Calu3 (cell line): ENCODE measurements at regions not wholly inside any gene's neighbourhood (a gene's known extent, or its start where the extent isn't known, plus 50 kb on each side); places are given as distances from the start of the nearest gene placed in this dataset.

Source experiments
- BruUV-seq: library from RNA; stranded (reverse); fragments of 400-500 nt; replicated peaks from 2 replicates; lab custom pipeline; 2021; lab: Mats Ljungman, UMichigan
- CTCF ChIA-PET: fragments of 300-600 bp; sonication (Branson Sonifier 250); formaldehyde crosslinking; loops from one replicate; lab custom pipeline; 2022; ENCODE audit warnings: antibody characterized with exemption; lab: Charles Lee
- DNase-seq: peaks from one replicate; pipeline ENCODE4 v3.0.0; 2022
- H3K27ac Mint-ChIP-seq: one replicate; pipeline ENCODE4 v1.8.0; 2022; ENCODE audit warnings: mixed read lengths; ENCODE audit not compliant: unreplicated experiment
- H3K27me3 Mint-ChIP-seq: one replicate; pipeline ENCODE4 v1.8.0; 2022; ENCODE audit warnings: mixed read lengths; ENCODE audit not compliant: unreplicated experiment
- H3K36me3 Mint-ChIP-seq: one replicate; pipeline ENCODE4 v1.8.0; 2022; ENCODE audit warnings: mild to moderate bottlenecking, moderate library complexity, mixed read lengths; ENCODE audit not compliant: insufficient read depth, unreplicated experiment
- H3K4me1 Mint-ChIP-seq: one replicate; pipeline ENCODE4 v1.8.0; 2022; ENCODE audit warnings: mild to moderate bottlenecking, low read depth, mixed read lengths; ENCODE audit not compliant: unreplicated experiment
- H3K4me3 Mint-ChIP-seq: one replicate; pipeline ENCODE4 v1.8.0; 2022; ENCODE audit warnings: mild to moderate bottlenecking, low read depth, moderate library complexity, mixed read lengths; ENCODE audit not compliant: unreplicated experiment
- H3K9me3 Mint-ChIP-seq: one replicate; pipeline ENCODE4 v1.8.0; 2022; ENCODE audit warnings: low read depth, mixed read lengths; ENCODE audit not compliant: unreplicated experiment
- CTCF ChIP-seq: fragments of 200-600 bp; IDR thresholded peaks from one replicate; pipeline ENCODE4 v1.8.0; 2022; ENCODE audit warnings: antibody characterized with exemption; ENCODE audit not compliant: unreplicated experiment
- intact Hi-C: fragments of 100-400 bp; cut with micrococcal nuclease; formaldehyde crosslinking; loops from one replicate; pipeline ENCODE4 v1.10.0; 2022; ENCODE audit not compliant: unreplicated experiment

- H3K4me3 Mint-ChIP-seq, result no peak overlapping the region
- peak; percentile 3 for DNase-seq
- H3K9me3 Mint-ChIP-seq, result no peaks in the 10 kb centered on the region
- H3K36me3 Mint-ChIP-seq, result no peaks in the 10 kb centered on the region
- peaks cover 11% of the 10 kb centered on the region for H3K27me3 Mint-ChIP-seq
- peaks cover 26% of the 10 kb centered on the region for H3K4me1 Mint-ChIP-seq
- no peak overlapping the region for H3K27ac Mint-ChIP-seq
- no TSS peak for BruUV-seq
- intact Hi-C loops, result no loop called here
- no peak for TF ChIP-seq CTCF
- CTCF ChIA-PET, result no interaction called here
These were observed 59.2 kb downstream of the TMEM30B start for GRCh38 chr14:61221906-61222305.

- Mint-ChIP-seq H3K27ac (no peak overlapping the region), H3K4me1 (peaks cover 26% of the 10 kb centered on the region), H3K9me3 (no peaks in the 10 kb centered on the region), H3K4me3 (no peak overlapping the region), H3K36me3 (no peaks in the 10 kb centered on the region), H3K27me3 (peaks cover 11% of the 10 kb centered on the region)
- no TSS peak for BruUV-seq
- no peak for DNase-seq
- CTCF ChIA-PET, result interaction anchor here (0.6 kb wide), 1 partner anchor 212 kb away, joined by 4 read pairs; no protein-coding TSS in a partner anchor
- intact Hi-C loops, result no loop called here
- TF ChIP-seq CTCF, result no peak
These were observed 61.5 kb downstream of the TMEM30B start for GRCh38 chr14:61219673-61220072.

- DNase-seq, result no peak
- Mint-ChIP-seq H3K36me3 (no peaks in the 10 kb centered on the region), H3K4me3 (no peak overlapping the region), H3K27me3 (peaks cover 11% of the 10 kb centered on the region), H3K27ac (no peak overlapping the region), H3K9me3 (no peaks in the 10 kb centered on the region), H3K4me1 (peaks cover 26% of the 10 kb centered on the region)
- CTCF ChIA-PET, result interaction anchor here (0.6 kb wide), 1 partner anchor 213 kb away, joined by 4 read pairs; no protein-coding TSS in a partner anchor
- no TSS peak for BruUV-seq
- intact Hi-C loops, result no loop called here
- TF ChIP-seq CTCF, result no peak
These were observed 61.9 kb downstream of the TMEM30B start for GRCh38 chr14:61219256-61219655.

- no peak overlapping the region for H3K4me3 Mint-ChIP-seq
- no peak for TF ChIP-seq CTCF
- H3K36me3 Mint-ChIP-seq, result no peaks in the 10 kb centered on the region
- H3K27me3 Mint-ChIP-seq, result peaks cover 11% of the 10 kb centered on the region
- no TSS peak for BruUV-seq
- peaks cover 26% of the 10 kb centered on the region for H3K4me1 Mint-ChIP-seq
- DNase-seq, result no peak
- H3K27ac Mint-ChIP-seq, result no peak overlapping the region
- no peaks in the 10 kb centered on the region for H3K9me3 Mint-ChIP-seq
- CTCF ChIA-PET, result no interaction called here
- intact Hi-C loops, result no loop called here
These were observed 62.4 kb downstream of the TMEM30B start for GRCh38 chr14:61218767-61219166.
